Uterus (tissue), 3 donors: ENCODE measurements at regions not wholly inside any gene's neighbourhood (a gene's known extent, or its start where the extent isn't known, plus 50 kb on each side); places are given as distances from the start of the nearest gene placed in this dataset.

Source experiments
- DNase-seq, 2 donors: peaks; one replicate each; pipeline ENCODE4 v3.0.0-alpha.2; 2019 to 2020
- H3K27ac ChIP-seq, 2 donors: fragments of 200-600 bp; sonication (generic); 1 replicate in 1 of 2; 2 replicates in 1 of 2; pipeline ENCODE4 v1.5.1; 2016 to 2018
- H3K27me3 ChIP-seq, 2 donors: fragments of 200-600 bp; sonication (generic); one replicate each; pipeline ENCODE4 v1.5.1; 2018 to 2019; ENCODE audit warnings: control low read depth in 1 of 2
- H3K36me3 ChIP-seq, 2 donors: fragments of 200-600 bp; sonication (generic); one replicate each; pipeline ENCODE4 v1.5.1; 2019; ENCODE audit warnings: control low read depth in 1 of 2
- H3K4me1 ChIP-seq, 2 donors: fragments of 200-600 bp; sonication (generic); one replicate each; pipeline ENCODE4 v1.5.1; 2018 to 2019; ENCODE audit warnings: control low read depth in 1 of 2
- H3K4me3 ChIP-seq, 2 donors: fragments of 200-600 bp; sonication (generic); 1 replicate in 1 of 2; 2 replicates in 1 of 2; pipeline ENCODE4 v1.5.1; 2018 to 2019; ENCODE audit warnings: mild to moderate bottlenecking in 1 of 2
- H3K9me3 ChIP-seq, 2 donors: fragments of 200-600 bp; sonication (generic); one replicate each; pipeline ENCODE4 v1.5.1; 2019; ENCODE audit warnings: control low read depth in 1 of 2
- CTCF ChIP-seq, 4 experiments: fragments of 200-600 bp in 2 of 4; fragments of 450-650 bp in 2 of 4; sonication (generic) in 2 of 4; IDR thresholded peaks; one replicate each; pipeline ENCODE4 v1.5.1; 2016 to 2019; ENCODE audit warnings: antibody characterized with exemption in 4 of 4, mild to moderate bottlenecking in 2 of 4, moderate library complexity in 1 of 4
- POLR2A ChIP-seq, 2 donors: fragments of 450-650 bp; IDR thresholded peaks; one replicate each; pipeline ENCODE4 v1.6.1; 2016; ENCODE audit warnings: antibody characterized with exemption in 2 of 2, mild to moderate bottlenecking in 1 of 2, moderate library complexity in 1 of 2
- intact Hi-C: fragments of 100-400 bp; cut with DNase I; formaldehyde crosslinking; loops from one replicate; pipeline ENCODE4 v1.15.1; 2023; ENCODE audit warnings: low total_unique reads
- donor health status: DM: yes; HTN: yes; CAD: no.

GRCh38 chr2:129888896-129889295 is 90.6 kb upstream of the RAB6C start:
- DNase-seq, result no peak
- Histone ChIP-seq H3K27me3 (no peaks in the 10 kb centered on the region), H3K27ac (no peak overlapping the region), H3K9me3 (no peaks in the 10 kb centered on the region), H3K4me1 (no peaks in the 10 kb centered on the region), H3K4me3 (no peak overlapping the region), H3K36me3 (no peaks in the 10 kb centered on the region)
- TF ChIP-seq CTCF (IDR thresholded peaks at IDR 0.05) (no peak), POLR2A (IDR thresholded peaks at IDR 0.05) (no peak)
- intact Hi-C loops, result no loop called here

- H3K36me3 ChIP-seq, result no peaks in the 10 kb centered on the region
- intact Hi-C loops, result no loop called here
- no peak overlapping the region for H3K27ac ChIP-seq
- H3K4me1 ChIP-seq, result no peaks in the 10 kb centered on the region
- TF ChIP-seq CTCF (IDR thresholded peaks at IDR 0.05) (no peak), POLR2A (IDR thresholded peaks at IDR 0.05) (no peak)
- no peaks in the 10 kb centered on the region for H3K27me3 ChIP-seq
- no peak overlapping the region for H3K4me3 ChIP-seq
- H3K9me3 ChIP-seq, result no peaks in the 10 kb centered on the region
- DNase-seq, result no peak
Observed at GRCh38 chr2:129891341-129892320, 87.8 kb upstream of the RAB6C start.

- no peak for TF ChIP-seq POLR2A (IDR thresholded peaks at IDR 0.05)
- TF ChIP-seq CTCF (IDR thresholded peaks at IDR 0.05), result no peak
- no peaks in the 10 kb centered on the region for H3K36me3 ChIP-seq
- intact Hi-C loops, result no loop called here
- no peaks in the 10 kb centered on the region for H3K4me1 ChIP-seq
- H3K27ac ChIP-seq, result no peak overlapping the region
- DNase-seq, result no peak
- H3K27me3 ChIP-seq, result no peaks in the 10 kb centered on the region
- no peaks in the 10 kb centered on the region for H3K9me3 ChIP-seq
- H3K4me3 ChIP-seq, result no peak overlapping the region
Observed at GRCh38 chr2:129892360-129892759, 87.1 kb upstream of the RAB6C start.

- no peak for DNase-seq
- Histone ChIP-seq H3K27ac (no peak overlapping the region), H3K4me3 (no peak overlapping the region), H3K27me3 (no peaks in the 10 kb centered on the region), H3K9me3 (no peaks in the 10 kb centered on the region), H3K4me1 (no peaks in the 10 kb centered on the region), H3K36me3 (no peaks in the 10 kb centered on the region)
- TF ChIP-seq POLR2A (IDR thresholded peaks at IDR 0.05) (no peak), CTCF (IDR thresholded peaks at IDR 0.05) (no peak)
- intact Hi-C loops, result no loop called here
Observed at GRCh38 chr2:129892773-129893172, 86.7 kb upstream of the RAB6C start.

- H3K27ac ChIP-seq, result no peak overlapping the region
- H3K9me3 ChIP-seq, result no peaks in the 10 kb centered on the region
- intact Hi-C loops, result no loop called here
- TF ChIP-seq POLR2A (IDR thresholded peaks at IDR 0.05), result no peak
- no peak for TF ChIP-seq CTCF (IDR thresholded peaks at IDR 0.05)
- no peaks in the 10 kb centered on the region for H3K36me3 ChIP-seq
- no peaks in the 10 kb centered on the region for H3K4me1 ChIP-seq
- H3K4me3 ChIP-seq, result no peak overlapping the region
- no peaks in the 10 kb centered on the region for H3K27me3 ChIP-seq
- no peak for DNase-seq
Observed at GRCh38 chr2:129893244-129893643, 86.2 kb upstream of the RAB6C start.
